HepG2 (cell line): ENCODE measurements at regions not wholly inside any gene's neighbourhood (a gene's known extent, or its start where the extent isn't known, plus 50 kb on each side); places are given as distances from the start of the nearest gene placed in this dataset.

ENCODE experiments used
- ARID2 ChIP-seq: sonication (generic); formaldehyde crosslinking; IDR thresholded peaks from 2 replicates; pipeline ENCODE4 v1.8.1; 2022; ENCODE audit warnings: mild to moderate bottlenecking, missing genetic modification reagents, borderline replicate concordance
- ATM ChIP-seq: fragments of 450-650 bp; IDR thresholded peaks from 2 replicates; pipeline ENCODE4 v1.7.1; 2017; ENCODE audit warnings: mild to moderate bottlenecking, borderline replicate concordance
- BRF2 ChIP-seq: sonication (generic); formaldehyde crosslinking; IDR thresholded peaks from 2 replicates; pipeline ENCODE4 v1.8.1; 2022; ENCODE audit warnings: mild to moderate bottlenecking, missing genetic modification reagents
- CHD4 ChIP-seq: fragments of 200-600 bp; sonication (generic); IDR thresholded peaks from 2 replicates; pipeline ENCODE4 v1.7.0; 2017; ENCODE audit warnings: mild to moderate bottlenecking, low read length, borderline replicate concordance
- CSRNP2 ChIP-seq: sonication (generic); formaldehyde crosslinking; conservative IDR thresholded peaks from 2 replicates; pipeline ENCODE4 v1.8.0; 2022; ENCODE audit warnings: low read depth, missing genetic modification reagents
- ELK4 ChIP-seq: sonication (generic); formaldehyde crosslinking; IDR thresholded peaks from 2 replicates; pipeline ENCODE4 v1.9.0; 2021; ENCODE audit warnings: missing genetic modification reagents, borderline replicate concordance
- GATA4 ChIP-seq: sonication (generic); IDR thresholded peaks from 2 replicates; pipeline ENCODE4 v1.6.1; 2016; ENCODE audit warnings: antibody characterized with exemption, low read depth, borderline replicate concordance
- GTF3A ChIP-seq: sonication (generic); formaldehyde crosslinking; conservative IDR thresholded peaks from 2 replicates; pipeline ENCODE4 v1.4.0; 2020; ENCODE audit warnings: mild to moderate bottlenecking, missing genetic modification reagents
- HOXA3 ChIP-seq: sonication (generic); formaldehyde crosslinking; IDR thresholded peaks from 2 replicates; pipeline ENCODE4 v1.5.0; 2020; ENCODE audit warnings: missing genetic modification reagents
- ISL2 ChIP-seq: sonication (generic); formaldehyde crosslinking; IDR thresholded peaks from 2 replicates; pipeline ENCODE4 v1.5.0; 2020; ENCODE audit warnings: missing genetic modification reagents
- LCORL ChIP-seq, 2 experiments: fragments of 450-650 bp in 1 of 2; sonication (generic) in 1 of 2; formaldehyde crosslinking in 1 of 2; IDR thresholded peaks; 2 replicates each; pipeline versions ENCODE4 v1.5.0 to v1.6.1; 2017 to 2020; ENCODE audit warnings: antibody characterized with exemption in 1 of 2, missing genetic modification reagents in 1 of 2
- MAFF ChIP-seq: IDR thresholded peaks from 2 replicates; pipeline ENCODE4 v1.6.1; 2011; ENCODE audit warnings: low read depth, low read length, improper control_type of control experiment
- NBN ChIP-seq: fragments of 450-650 bp; conservative IDR thresholded peaks from 2 replicates; pipeline ENCODE4 v1.6.1; 2017
- SCMH1 ChIP-seq: sonication (generic); formaldehyde crosslinking; IDR thresholded peaks from 2 replicates; pipeline ENCODE4 v1.9.0; 2021; ENCODE audit warnings: missing genetic modification reagents, mild to moderate bottlenecking, borderline replicate concordance
- TFE3 ChIP-seq: IDR thresholded peaks from 2 replicates; pipeline ENCODE4 v1.6.1; 2016
- ZBTB43 ChIP-seq: sonication (generic); formaldehyde crosslinking; conservative IDR thresholded peaks from 2 replicates; pipeline ENCODE4 v1.4.0; 2020; ENCODE audit warnings: missing genetic modification reagents
- ZBTB7A ChIP-seq: sonication (generic); formaldehyde crosslinking; IDR thresholded peaks from 2 replicates; pipeline ENCODE4 v1.8.0; 2022; ENCODE audit warnings: mild to moderate bottlenecking, missing genetic modification reagents
- ZNF136 ChIP-seq: sonication (generic); formaldehyde crosslinking; IDR thresholded peaks from 2 replicates; pipeline ENCODE4 v1.8.1; 2022; ENCODE audit warnings: low read depth, mild to moderate bottlenecking, moderate library complexity, missing genetic modification reagents
- ZNF280B ChIP-seq: sonication (generic); formaldehyde crosslinking; IDR thresholded peaks from 2 replicates; pipeline ENCODE4 v1.5.0; 2020; ENCODE audit warnings: missing genetic modification reagents, mild to moderate bottlenecking, borderline replicate concordance
- ZNF282 ChIP-seq: fragments of 450-650 bp; IDR thresholded peaks from 2 replicates; pipeline ENCODE4 v1.6.1; 2018; ENCODE audit not compliant: partially characterized antibody
- ZNF326 ChIP-seq: sonication (generic); formaldehyde crosslinking; IDR thresholded peaks from 2 replicates; pipeline ENCODE4 v1.4.0; 2020; ENCODE audit warnings: missing genetic modification reagents, borderline replicate concordance
- ZNF414 ChIP-seq: sonication (generic); formaldehyde crosslinking; IDR thresholded peaks from 2 replicates; pipeline ENCODE4 v1.5.0; 2020; ENCODE audit warnings: missing genetic modification reagents

GRCh38 chr5:29758986-29759421 lies 1434.5 kb upstream of the CDH6 start (continued):
- TF ChIP-seq SCMH1 (CRISPR knock-in tag) (no peak), ZNF414 (CRISPR knock-in tag) (no peak), ISL2 (CRISPR knock-in tag) (peak; percentile 97), MAFF (peak; percentile 97), GTF3A (CRISPR knock-in tag) (no peak), GATA4 (peak; percentile 97), BRF2 (0 out of 2 replicates have a peak, but pooled peaks have one; percentile 39), ZNF136 (no peak), ATM (no peak), TFE3 (CRISPR knock-in tag) (no peak), ZNF280B (CRISPR knock-in tag) (no peak), ZNF326 (no peak), ELK4 (CRISPR knock-in tag) (no peak), CHD4 (no peak; the same call in 1 of the 2 replicates), ZNF282 (no peak), ZBTB7A (no peak), LCORL (IDR thresholded peaks at IDR 0.05) (no peak), LCORL (CRISPR knock-in tag; IDR thresholded peaks at IDR 0.05) (peak; percentile 22; the same call in 1 of the 2 replicates), ZBTB43 (CRISPR knock-in tag) (0 out of 2 replicates have a peak, but pooled peaks have one; percentile 46), HOXA3 (CRISPR knock-in tag) (peak; percentile 38; the same call in 1 of the 2 replicates), ARID2 (CRISPR knock-in tag) (no peak), CSRNP2 (CRISPR knock-in tag) (no peak), NBN (no peak)
